GM21528 (cell line): ENCODE measurements at regions not wholly inside any gene's neighbourhood (a gene's known extent, or its start where the extent isn't known, plus 50 kb on each side); places are given as distances from the start of the nearest gene placed in this dataset.
A peak's percentile ranks its signal among the peaks of the same experiment; 100 is the strongest.
"Not testable (repeated sequence)": the region's sequence is repeated elsewhere in the genome, so short reads cannot be mapped to it uniquely, and the experiment has no call there.

Source experiments
- ATAC-seq: cut with Tn5 transposase; IDR thresholded peaks from one replicate; pipeline ENCODE4 v1.9.1; 2021; ENCODE audit warnings: mild to moderate bottlenecking, moderate library complexity; ENCODE audit not compliant: unreplicated experiment, low FRiP score

DNA sequence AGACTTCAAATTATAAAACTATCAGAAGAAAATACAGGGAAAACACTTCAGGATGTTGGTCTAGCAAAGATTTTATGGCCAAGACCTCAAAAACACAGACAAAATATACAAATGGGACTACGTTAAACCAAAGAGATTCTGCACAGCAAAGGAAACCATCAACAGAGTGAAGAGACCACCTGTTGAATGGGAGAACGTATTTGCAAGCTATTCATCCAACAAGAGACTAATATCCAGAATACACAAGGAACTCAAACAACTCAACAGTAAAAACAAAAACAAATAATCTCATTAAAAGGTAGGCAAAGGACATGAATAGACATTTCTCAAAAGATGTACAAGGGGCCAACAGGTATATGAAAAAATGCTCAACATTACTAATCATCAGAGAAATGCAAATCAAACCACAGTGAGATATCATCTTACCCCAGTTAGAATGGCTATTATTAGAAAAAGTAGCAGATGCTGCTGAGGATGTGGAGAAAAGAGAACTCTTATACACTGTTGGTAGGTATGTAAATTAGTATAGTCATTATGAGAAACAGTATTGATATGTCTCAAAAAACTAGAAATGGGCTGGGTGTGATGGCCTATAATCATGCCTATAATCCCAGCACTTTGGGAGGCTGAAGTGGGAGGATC is 112.6 kb downstream of the LRIG2 start:
- peak; percentile 90 for ATAC-seq

DNA sequence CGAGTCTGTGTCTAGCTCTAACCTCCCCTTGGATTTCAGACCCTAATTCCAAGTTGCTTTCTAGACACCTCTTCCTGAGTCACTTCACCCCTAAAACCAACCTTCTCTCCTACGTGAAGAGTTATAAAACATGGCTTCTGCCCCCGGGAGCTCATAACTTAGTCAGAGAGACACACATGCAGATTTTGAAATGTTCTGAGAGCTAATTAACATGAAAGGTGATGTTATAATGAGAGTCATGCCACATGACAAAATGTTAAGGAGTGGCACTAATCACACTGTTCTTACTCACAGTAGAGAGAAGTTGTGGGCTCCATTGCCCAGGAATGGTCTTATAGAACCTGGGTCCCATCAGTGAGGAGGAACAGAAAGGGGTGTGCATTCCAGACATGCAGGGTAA is 117.1 kb downstream of the LRIG2 start:
- ATAC-seq = no peak

DNA sequence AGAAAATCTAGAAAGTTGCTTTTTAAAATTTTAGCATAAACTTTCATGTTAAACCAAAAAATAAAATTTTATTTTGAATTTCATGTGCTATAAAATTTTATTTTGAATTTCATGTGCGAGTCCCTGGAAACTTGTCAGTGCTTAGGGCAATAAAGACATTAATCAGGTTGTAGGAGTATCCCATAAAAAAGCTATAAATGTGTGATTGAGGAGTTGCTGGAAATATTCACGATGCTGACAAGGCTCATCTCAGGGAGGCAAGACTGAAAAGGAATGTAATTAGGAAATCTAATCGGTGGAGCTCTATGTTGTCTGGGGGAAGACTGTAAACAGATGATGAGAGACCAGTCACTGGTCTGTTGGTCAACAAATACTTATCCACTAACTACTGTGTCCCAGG is 117.9 kb downstream of the LRIG2 start:
- no peak for ATAC-seq

DNA sequence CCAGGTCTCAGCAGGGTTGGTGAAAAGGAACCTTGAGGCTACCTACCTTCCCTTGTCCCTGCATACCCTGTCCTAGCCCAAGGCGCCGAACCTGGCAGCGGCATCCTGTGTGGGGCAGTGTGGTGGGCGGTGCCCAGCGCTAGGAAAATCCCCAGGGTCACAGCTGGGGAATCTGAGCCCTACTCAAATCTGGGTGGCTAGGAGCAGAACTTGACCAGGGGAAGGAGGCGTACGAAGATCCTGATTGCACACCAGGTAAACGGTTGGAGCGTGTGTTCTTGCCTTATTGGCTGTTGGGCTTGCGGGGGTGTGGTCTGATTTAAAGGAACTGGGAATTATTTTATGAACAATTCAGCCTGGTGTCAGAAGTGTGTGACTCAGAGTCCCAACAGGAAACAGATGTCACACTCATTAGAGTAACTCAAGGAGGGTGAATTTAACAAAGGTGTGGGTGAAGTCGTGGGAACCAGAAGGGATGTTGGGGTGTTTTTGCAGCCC is 118.6 kb downstream of the LRIG2 start:
- ATAC-seq = no peak

DNA sequence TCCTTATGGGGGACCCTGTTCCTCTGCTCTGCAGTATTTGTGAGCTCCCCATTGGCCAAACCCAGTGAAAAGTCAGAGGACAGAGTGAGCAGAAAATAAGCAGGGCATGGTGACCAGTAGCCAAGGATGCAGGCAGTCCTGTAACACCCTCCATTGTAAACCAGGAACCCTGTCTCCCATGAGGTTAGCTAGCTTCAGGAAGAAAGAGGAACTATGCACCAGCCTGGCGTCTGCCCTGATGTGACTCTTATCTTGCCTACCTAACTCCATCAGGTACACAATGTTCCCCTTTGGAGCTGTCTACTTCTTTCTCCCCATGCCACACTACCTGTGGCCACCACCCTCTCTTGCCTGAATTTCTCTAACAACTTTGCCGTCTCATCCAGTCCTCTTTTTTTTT is 119.2 kb downstream of the LRIG2 start:
- no peak for ATAC-seq

DNA sequence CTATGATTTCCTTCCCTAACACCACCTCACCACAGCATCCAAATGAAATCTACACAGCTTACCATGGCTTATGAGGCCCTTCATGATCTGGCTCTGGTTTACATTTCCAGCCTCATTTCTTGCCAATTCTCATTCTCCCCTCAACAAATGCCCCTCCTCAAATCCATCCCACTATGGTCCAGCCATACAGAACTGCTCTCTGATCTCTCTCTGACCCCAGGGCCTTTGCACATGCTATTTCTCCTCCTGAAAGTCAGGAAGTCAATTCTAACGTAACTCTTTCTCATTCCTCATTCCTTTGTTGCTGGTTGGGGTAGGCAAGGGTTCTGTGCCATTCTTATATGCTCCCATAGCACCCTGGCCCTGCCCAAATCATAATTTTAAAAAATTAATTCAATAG is 120.0 kb downstream of the LRIG2 start:
- no peak for ATAC-seq

DNA sequence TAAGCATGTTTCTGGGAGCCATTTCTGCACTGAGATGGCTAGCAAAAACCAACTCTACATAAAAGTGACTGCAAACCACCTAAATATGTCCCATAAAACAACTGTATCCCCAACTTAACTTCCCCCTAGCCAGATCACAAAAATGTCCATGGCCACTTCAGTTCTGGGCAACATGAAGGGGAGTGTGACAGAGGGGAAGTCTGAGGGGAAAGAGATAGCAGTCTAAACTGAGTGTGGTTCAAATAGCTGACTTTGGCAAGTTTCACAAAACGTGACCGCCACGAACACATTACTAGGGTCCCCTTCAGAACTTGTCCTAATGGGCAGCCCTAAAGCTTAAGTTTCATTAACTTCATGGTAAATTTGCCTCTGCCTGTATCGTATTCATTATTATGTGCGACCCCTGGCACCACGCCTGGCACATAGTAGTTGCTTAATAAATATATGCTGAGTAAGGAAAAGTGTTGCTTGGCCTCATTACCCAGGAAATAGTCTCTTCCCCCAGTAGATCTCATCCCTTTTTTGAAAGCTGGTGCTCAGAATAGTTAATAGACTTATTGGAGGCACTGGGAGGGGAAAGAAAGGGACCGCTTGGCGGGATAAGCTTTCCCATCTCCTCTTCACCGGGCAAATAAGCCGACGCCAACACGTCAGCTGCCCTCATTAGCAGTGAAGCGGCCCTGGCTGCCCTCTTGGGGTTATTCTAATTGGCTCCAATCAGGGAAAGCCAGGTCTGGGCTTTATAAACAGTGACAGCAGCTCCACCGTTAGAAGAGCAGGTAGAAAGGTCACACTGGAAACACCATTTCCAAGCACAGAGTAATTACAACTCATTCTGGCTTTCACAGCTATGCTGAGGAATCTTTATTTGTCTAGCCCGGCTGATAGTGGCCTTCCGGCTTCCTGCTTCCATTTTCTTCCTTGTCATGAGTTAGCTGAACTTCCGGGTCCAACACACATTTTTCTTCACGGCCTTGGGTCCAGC is 122.1 kb downstream of the LRIG2 start:
- no peak for ATAC-seq

DNA sequence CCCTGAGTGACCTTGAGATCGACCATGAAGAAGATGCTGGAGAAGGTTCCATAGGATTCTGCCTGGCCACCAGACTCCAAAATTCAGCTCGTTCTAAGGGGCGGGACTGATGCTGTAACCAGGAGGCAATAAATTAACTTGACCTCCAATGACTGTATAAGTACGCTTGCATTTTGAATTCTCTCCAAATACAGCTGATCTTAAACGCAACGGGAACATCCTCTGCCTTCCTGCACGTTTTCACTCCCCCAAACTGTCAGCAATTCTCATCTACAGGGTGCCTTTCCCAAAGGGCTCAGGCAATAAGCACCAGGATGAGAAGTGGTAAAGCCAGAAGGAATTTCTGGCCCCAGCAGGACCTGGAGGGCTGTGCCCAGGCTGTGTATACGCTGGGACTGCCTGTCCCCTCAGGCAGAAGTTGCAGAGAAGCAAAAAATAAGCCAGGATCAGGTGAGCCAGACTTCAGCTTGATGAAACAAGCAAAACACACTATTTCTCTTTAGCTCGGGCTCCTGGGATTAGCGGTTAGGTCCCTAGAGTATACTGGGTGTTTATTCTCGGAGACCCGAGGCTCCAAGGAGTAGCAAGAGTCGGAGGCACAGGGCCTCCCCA is 124.8 kb downstream of the LRIG2 start:
- no peak for ATAC-seq

DNA sequence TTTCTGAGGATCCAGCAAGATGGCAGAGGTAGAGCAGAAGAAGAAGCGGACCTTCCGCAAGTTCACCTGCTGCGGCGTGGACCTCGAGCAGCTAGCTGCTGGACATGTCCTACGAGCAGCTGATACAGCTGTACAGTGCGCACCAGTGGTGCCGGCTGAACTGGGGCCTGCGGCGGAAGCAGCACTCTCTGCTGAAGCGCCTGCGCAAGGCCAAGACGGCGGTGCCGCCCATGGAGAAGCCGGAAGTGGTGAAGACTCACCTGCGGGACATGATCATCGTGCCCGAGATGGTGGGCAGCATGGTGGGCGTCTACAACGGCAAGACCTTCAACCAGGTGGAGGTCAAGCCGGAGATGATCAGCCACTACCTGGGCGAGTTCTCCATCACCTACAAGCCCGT is 125.8 kb downstream of the LRIG2 start:
- ATAC-seq = no peak

DNA sequence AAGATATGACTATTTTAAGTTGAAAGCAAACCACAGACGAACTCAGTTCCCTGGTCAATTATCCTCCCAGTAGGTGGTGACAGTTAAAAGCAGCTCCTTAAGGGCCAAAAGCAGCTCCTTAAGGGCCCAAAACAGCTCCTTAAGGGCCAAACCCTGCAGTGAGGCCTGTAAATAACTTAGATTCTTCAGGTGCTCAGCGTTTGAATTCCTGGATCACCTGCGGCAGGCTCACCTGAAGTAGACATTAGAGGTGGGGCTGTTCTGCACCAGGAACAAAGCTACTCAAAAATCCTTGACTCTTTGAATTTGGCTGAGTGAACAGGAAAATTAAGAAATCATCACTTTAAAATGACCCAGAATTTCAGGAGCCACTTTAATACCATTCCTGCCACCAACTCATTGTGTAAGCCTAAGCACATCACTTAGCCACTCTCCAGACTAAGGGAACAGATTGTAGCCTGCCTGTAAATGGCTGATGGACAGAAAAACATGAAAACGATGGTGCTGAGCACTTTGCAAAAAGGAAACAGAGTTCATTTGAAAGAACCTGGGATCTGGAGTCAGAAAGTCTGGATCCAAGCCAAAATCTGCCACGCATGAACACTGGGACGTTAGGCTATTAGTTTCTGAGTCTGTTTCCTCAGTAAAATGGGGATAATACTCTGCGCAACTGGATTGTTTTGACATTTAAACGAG is 126.9 kb downstream of the LRIG2 start:
- no peak for ATAC-seq

DNA sequence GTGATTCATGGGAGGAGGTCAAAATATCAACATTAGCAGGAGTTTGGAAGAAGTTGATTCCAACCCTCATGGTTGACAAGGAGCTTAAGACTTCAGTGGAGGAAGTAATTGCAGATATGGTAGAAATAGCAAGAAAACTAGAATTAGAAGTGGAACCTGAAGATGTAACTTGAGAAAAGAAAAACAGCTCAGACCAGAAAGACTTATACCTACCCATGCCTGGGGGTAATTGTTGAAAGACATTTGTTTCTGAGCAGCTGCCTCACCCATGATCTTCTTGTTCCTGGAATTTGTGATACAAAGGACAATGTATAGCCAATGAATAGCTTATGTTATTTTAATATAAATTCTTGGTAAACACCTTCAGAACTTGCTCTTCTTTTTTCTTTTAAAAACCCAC is 128.6 kb downstream of the LRIG2 start:
- no peak for ATAC-seq

DNA sequence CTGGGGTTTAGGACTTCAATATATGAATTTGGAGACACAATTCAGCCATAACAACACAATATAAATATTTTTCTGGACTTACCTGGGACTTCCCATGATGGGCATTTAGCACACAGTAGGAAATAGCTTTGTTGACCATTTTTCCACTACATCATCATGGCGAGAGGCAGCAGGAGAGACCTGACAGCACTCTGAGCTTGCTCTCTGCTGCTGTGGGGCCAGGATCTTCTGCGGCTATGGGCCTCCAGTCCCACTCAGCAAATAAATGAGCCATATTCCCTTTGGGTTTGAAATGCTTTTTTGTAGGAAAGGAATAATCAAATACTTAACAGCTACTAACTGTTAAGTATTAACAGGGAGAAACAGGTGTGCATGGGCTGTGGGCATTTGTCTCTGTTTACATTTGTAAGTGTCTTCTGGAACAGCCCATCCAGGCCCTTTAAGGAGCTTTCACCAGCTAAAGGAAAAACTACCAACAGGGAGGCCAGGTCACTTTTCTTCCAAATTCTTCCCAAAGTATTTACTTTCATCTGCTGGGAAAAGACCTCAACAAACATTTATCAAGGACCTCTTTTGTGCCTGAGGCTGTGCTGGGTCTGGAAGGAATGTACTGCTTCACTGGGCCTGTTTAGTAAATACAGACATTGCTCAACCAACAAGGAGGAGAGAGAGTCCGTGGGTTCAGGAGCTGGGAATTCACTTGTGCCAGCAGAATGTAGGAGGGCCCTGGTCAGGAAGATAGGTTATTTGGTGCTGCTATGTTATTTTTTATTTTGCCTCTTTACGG is 133.2 kb downstream of the LRIG2 start:
- ATAC-seq = no peak

DNA sequence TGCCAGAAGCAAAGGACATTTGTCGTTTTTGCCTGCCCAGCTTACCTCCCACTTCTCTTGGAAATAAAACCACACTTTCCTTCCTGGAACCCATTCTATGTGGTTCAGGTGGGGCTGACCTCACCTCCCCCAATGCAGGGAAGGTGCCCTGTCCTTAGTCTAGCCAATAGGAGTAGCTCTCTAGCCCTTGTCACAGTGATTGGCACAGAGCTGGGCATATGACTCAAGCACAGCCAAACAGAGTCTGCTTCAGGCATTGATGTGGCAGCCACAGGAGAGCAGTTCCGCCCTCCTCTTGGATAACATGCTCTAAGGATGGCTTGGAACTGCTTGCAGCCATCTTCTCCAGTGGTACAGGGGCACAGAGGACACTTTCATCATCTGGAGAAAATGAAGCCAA is 134.0 kb downstream of the LRIG2 start:
- ATAC-seq = no peak

DNA sequence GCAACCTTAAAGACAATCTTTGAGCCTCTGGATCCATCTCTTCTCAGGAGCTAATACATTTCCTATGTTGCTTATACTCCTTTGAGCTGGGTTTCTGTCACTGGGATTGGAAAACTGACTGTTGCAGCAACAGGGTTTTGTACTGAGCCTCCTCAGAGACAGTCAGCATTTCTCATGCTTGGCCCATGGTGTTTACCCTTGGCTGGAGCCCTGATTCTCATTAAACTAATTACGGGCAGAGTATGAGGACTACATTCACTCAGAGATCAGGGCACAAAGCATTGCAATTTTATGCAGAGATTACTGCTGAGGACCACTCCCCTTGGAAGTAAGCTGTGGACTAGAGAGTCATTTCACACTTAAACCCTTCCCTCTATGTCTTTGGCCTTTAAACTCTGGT is 134.5 kb downstream of the LRIG2 start:
- no peak for ATAC-seq

DNA sequence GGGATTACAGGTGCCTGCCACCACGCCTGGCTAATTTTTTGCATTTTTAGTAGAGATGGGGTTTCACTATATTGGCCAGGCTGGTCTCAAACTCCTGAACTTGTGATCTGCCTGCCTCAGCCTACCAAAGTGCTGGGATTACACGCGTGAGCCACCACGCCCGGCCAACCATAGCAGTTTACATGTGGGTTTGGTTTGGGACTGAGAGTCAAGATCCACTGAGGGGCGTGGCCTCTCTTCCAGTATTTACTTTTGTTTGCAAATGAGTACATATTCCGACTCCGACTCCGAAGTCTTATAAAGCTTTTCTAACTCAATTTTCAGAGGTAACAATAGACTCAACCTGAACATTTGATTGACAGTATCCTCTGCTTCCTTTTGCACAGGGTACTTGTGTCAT is 135.4 kb downstream of the LRIG2 start:
- not testable (repeated sequence) for ATAC-seq

DNA sequence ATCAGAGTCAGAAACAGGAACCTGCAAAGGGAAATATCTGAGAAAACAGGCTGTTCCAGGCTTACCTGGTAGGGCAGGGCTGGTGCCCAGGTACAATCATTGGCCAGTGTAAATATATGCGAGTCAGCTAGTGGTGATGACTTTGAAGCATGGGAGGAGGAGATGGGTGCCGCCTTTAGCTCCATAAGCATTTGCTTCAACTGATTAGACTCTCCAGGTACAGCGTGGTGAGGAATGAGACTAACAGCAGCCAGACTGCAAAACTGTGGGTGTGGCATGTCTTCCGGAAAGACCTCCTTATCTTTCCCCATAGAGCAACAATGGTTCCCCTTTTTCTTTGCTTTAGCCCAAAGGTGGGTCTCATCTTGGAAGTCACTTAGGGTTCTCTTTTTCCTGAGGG is 137.2 kb downstream of the LRIG2 start:
- ATAC-seq = no peak

DNA sequence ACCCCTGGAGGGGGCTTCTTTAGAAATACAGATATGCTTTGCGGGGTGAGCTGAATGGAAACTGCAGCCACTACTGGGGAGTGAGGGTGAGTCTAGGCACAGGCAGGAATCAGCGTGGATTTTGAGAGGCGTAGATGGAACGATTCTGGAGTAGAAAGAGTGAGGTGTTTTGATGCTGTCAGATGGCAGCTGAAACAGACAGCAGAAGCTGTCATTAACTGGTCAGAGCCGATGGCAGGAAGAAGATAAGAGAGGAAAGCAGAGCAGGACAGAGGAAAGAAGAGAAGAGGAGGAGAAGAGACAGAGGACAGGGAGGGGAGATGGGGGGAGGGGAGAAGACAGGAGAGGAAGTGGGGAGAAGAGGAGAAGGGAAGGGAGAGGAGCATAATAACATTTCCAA is 138.5 kb downstream of the LRIG2 start:
- ATAC-seq = no peak

DNA sequence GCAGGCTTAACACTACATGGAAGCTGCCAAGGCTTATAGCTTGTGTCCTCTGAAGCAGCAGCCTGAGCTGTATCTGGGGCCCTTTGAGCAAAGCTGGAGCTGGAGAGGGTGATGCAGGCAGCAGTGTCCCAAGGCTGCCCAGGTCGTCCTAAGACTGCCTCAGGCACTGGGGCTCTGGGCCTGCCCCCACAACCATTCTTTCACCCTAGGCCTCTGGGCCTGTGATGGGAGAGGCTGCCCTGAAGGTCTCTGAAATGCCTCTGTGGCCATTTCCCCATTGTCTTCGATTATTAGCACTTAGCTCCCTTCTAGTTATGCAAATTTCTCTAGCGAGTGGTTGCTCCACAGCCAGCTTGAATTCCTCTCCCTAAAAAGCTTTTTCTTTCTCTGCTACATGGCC is 142.0 kb downstream of the LRIG2 start:
- no peak for ATAC-seq

DNA sequence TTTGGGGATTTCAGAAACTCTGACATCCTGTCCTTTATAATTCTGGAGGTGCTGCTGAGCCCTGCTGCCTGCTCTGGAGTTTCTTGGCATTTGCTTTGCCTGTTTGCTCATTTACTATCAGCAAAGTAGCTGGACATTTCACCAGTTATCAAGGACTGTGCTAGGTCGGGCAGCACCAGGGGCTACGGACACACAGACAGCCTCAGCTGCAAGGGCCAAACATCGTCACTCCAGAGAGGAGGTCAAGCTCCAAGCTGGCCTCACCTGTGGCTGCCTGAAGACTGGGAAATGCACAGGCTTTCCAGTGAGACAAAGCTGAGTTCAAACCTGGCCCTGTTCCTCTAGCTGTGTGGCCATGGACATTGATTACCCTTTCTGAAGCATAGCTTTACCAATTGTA is 143.7 kb downstream of the LRIG2 start:
- ATAC-seq = no peak
